HG02623 (cell line): ENCODE measurements at regions not wholly inside any gene's neighbourhood (a gene's known extent, or its start where the extent isn't known, plus 50 kb on each side); places are given as distances from the start of the nearest gene placed in this dataset.

Source experiments
- ATAC-seq: cut with Tn5 transposase; IDR thresholded peaks from one replicate; pipeline ENCODE4 v1.9.1; 2021; ENCODE audit warnings: moderate library complexity; ENCODE audit not compliant: unreplicated experiment

GRCh38 chr6:15996030-15996429, 132.9 kb upstream of the MYLIP start:
- no peak for ATAC-seq

DNA sequence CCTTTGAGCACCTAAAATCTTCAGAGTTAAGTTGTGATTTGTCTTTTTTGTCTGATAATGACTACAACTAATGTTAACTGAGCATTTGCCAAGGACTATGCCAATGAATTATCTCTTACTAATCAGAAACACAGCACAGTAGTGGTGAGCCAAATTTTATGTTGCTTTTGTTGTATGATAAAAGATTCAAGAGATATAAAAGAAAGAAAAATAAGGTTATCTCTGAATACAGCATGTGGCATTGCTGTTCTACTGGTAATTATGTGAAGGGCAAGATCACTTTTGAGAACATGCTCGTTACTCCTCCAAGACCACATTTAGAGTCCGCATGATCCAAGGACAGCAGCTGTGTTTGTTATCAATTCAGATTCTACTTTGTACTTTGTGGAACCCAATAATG, 133.4 kb upstream of the MYLIP start:
- ATAC-seq, result no peak

DNA sequence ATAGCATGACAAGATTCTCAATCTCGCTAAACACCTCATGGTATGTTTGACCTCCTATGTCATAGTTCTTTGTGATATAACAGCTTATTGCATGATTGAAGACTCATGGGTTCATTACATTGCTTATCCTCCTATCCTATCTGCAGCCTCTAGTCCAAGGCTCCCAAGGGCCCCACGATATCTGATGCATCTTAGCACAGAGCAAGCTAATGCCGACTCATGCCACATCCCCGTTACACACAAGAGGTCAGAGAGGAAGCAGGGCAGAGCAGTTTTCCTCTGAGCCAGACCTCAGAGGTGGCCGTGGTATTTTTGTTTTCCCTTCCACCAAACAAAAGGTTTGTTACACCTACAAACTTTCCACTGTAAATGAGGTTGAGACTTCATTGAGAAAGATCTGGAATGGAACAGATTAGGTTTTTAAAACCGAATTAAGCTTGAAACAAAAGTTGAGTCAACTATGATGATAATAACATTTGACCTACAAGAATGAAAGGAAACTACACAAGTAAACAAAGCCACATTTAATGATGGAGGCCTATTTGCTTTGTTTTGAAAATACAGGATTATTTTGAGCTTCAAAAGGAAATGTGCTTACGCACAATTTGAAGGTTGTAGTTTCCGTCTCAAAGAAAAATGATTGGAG, 133.9 kb upstream of the MYLIP start:
- ATAC-seq, result no peak

DNA sequence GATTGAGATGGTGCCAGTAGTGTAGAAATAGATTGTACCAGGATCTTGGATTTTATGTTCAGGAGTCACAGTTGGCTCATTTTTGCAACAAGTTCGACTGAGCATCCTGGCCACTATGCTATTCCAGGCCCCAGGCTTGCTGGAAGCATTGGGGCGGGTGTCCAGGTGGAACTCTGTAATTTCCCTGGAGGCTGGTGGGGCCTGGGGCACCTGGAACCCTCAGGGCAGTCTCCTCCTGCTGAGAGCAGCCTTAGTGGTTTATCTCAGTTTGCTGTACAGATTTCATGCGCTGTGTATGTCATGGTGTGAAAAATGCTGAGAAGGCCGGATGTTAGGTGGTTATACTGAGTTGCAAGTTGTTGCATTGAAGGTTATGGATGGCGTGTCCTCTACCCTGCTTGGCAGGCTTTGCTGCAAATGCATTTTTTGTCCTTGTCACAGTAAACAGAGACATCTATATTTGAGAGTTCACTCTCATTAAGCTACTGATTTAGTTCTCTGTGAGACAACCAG, 135.1 kb upstream of the MYLIP start:
- ATAC-seq, result no peak

GRCh38 chr6:15990179-15990578, 138.7 kb upstream of the MYLIP start:
- no peak for ATAC-seq

GRCh38 chr6:15989397-15989796, 139.5 kb upstream of the MYLIP start:
- peak; percentile 67 for ATAC-seq

DNA sequence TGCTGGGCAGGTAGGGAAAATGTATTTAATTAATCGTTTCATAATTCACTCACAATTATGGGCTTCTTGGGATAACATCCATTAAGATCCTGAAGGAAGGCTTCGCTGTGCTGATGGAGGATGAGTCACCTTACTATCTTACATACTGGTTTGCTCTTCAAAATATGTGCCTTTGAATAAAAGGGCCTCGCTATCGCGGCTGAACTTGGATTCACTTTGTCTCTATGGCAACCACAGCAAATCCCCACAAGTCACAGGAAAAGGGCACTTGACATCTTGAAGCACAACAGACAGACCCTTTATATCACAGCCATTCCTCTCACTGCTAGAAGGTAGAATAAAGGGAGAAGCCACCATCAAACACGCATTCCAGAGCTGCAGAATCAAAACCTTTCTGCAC, 141.3 kb upstream of the MYLIP start:
- no peak for ATAC-seq

- ATAC-seq, result no peak
These were observed 142.8 kb upstream of the MYLIP start for GRCh38 chr6:15986027-15986629.

- ATAC-seq, result no peak
These were observed 143.4 kb upstream of the MYLIP start for GRCh38 chr6:15985379-15985959.

DNA sequence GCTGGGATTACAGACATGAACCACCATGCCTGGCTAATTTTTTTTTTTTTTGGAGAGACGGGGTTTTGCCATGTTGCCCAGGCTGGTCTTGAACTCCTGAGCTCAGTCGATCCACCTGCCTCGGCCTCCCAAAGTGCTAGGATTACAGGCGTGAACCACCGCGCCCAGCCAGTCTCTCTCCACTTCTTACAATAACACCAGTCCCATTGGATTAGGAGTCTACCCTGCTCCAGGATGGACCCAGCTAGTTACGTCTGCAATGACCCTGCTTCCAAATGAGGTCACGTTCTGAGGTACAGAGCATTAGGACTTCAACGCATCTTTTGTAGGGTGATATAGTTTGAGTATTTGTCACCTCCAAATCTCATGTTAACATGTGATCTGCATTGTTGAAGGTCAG, 146.9 kb upstream of the MYLIP start:
- ATAC-seq, result no peak

GRCh38 chr6:15980801-15981200, 148.1 kb upstream of the MYLIP start:
- no peak for ATAC-seq

DNA sequence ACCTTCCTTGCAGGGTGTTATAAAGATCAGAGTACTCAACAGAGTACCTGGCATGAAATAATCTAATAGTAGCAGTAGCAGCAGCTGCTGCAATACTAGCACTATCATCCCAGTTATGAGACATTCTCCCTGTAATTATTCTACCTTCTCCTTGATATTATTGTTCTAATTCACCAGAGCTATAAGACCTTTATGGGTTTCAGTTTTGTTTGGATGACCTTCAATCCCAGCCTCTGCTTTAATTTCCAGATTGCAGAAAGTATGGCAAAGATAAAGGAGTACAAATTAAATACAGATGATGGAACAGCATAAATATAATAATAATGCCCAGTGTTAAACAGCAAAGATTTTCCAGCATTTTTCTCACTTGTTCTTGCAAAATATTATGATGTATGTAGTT, 150.5 kb upstream of the MYLIP start:
- ATAC-seq, result no peak

DNA sequence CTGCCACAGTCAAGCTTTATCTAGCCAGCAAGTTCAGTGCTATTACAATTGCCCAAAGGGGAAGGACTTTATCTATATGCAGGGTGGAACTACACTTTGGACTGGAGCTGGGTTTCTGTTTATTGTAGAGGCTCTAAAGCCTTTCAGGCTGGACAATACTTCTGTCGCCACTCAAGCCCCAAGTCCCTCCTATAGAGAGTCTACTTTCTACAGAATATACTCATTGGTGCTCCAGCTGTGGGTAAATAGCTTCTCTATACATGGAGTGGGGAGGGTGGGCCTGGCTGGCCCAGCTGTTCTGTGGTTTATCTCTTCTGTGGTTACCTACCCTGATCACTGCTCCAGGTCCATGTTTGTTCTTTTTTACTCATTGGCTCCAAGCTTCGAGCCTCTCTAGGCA, 151.8 kb upstream of the MYLIP start:
- no peak for ATAC-seq

GRCh38 chr6:15974817-15975216, 154.1 kb upstream of the MYLIP start:
- ATAC-seq, result no peak

GRCh38 chr6:15970517-15970916, 158.4 kb upstream of the MYLIP start:
- ATAC-seq, result no peak

DNA sequence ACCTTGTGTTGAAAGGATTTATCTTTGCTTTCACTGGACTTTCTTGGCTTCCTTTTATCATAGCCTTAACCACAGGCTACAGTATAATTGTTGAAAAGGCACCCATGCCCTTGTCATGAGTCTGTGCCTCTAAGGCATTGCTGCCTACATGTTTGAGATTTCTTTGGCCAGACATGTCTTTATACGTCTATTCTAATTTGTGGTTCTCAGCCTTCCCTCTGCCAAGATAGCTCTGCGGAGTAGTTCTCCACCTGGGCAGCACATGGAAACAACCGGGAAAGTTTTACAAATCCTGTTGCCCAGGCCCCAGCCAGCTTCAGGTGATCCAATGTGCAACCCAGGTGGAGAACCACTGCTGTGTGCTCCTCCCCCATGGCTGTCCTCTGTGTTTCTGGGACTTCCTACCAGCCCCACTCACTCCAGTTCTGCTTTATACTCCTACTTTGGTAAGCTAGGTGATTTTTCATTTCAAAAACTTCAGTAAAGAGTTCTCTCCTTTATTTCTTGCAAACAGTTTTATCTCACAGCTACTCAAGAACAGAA, 159.6 kb upstream of the MYLIP start:
- ATAC-seq, result no peak

DNA sequence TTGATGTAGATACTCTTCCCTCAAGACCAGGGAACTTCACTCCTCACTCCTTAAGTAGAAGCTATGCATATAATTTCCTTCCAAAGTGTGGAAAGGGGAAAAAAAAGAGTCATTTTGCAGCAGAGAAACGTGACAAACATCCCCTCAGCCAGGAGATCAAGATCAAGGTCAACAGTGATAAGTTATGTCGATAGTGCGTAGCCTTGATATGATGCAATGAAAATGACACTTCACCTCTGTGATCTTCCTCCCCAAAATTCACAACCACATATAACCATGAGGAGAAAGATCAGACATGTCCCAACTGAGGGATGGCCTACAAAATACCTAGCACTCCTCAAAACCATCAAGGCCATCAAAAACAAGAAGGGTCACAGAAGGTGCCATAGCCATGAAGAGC, 160.4 kb upstream of the MYLIP start:
- no peak for ATAC-seq

- no peak for ATAC-seq
These were observed 162.8 kb upstream of the MYLIP start for GRCh38 chr6:15966000-15966520.

DNA sequence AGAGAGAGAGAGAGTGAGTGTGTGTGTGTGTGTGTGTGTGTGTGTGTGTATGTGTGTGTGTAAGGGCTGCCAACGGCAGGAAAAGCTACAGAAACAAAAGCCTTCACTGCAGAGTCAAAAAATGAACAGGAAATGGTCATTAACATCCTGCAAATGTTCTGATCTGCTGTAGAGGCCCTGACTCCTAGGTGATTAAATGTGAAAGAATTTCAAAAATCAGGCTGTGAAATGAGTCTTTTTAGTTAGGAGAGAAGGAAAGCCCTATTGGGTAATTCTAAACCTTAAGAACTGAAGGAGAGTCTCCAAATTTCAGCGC, 166.5 kb upstream of the MYLIP start:
- ATAC-seq, result no peak

DNA sequence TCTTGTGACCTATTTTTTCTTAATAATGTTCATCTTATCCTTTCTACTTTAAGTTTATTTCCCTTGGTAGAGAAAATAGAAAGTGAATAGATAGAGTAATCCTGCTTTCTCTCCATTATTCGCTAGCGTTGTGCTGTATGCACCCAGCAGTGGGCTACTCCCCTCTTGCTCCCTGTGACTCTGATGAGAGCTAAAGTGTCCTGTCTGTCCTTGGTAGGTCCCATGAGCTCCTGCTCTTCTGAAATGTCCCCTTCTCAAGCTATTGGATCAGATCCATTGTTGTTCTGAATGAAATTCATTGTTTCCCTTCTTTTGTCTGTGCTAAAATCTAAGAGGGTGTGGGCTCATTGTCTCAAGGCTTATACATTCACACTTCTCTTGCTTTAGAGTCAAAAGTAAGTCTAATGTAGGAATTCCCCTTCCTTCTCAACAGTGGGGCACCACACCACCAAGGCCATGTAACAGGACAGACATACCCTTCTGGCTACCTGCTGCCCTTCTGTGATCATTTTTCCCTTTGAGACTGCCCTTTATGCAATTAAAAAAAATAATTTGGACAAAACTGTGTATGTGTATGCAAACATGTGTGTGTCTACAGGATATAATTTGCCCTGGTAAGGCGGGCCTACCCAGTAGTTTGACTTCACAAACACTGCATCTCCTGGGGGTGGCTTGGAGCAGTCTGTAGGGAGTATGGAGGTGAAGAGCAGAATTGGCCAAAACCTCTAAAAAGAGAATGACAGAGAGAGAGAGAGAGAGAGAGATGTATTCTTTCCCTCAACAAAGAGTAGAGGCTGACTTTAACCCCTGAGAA, 167.0 kb upstream of the MYLIP start:
- ATAC-seq, result no peak
